Spinal cord (tissue), 9 donors: ENCODE measurements at regions not wholly inside any gene's neighbourhood (a gene's known extent, or its start where the extent isn't known, plus 50 kb on each side); places are given as distances from the start of the nearest gene placed in this dataset.

Source experiments
- DNase-seq, 6 donors: peaks; one replicate each; pipeline versions ENCODE4 v3.0.0 to v3.0.0-alpha.2; 2013 to 2015; ENCODE audit warnings: low spot score in 6 of 6, low read depth in 4 of 6
- H3K27ac ChIP-seq: one replicate; pipeline ENCODE4 v1.5.1; 2013; ENCODE audit warnings: low read depth, low read length, control low read depth
- H3K27me3 ChIP-seq: one replicate; pipeline ENCODE4 v1.6.1; 2013; ENCODE audit warnings: low read length; ENCODE audit not compliant: control insufficient read depth, insufficient read depth
- H3K36me3 ChIP-seq: one replicate; pipeline ENCODE4 v1.6.1; 2013; ENCODE audit warnings: low read length; ENCODE audit not compliant: control insufficient read depth, insufficient read depth
- H3K4me1 ChIP-seq: one replicate; pipeline ENCODE4 v1.6.1; 2013; ENCODE audit warnings: low read length; ENCODE audit not compliant: control insufficient read depth, insufficient read depth
- H3K4me3 ChIP-seq: one replicate; pipeline ENCODE4 v1.5.1; 2013; ENCODE audit warnings: low read depth, low read length, control low read depth
- H3K9me3 ChIP-seq: one replicate; pipeline ENCODE4 v1.6.1; 2013; ENCODE audit warnings: low read length; ENCODE audit not compliant: control insufficient read depth, insufficient read depth
- WGBS: methylation state at CpG from one replicate; pipeline ENCODE4 v1.1.5; 2013; ENCODE audit warnings: missing lambda C conversion rate; ENCODE audit not compliant: insufficient coverage; 5-methylcytosine and 5-hydroxymethylcytosine counted together
- donor health status: healthy.

- no peak overlapping the region for H3K4me3 ChIP-seq
- no peak for DNase-seq
- no peak overlapping the region for H3K27ac ChIP-seq
- no peaks in the 10 kb centered on the region for H3K27me3 ChIP-seq
- H3K4me1 ChIP-seq: no peaks in the 10 kb centered on the region
- no peaks in the 10 kb centered on the region for H3K36me3 ChIP-seq
- no CpG with 5 or more reads among the region's 4 CpGs for WGBS
- H3K9me3 ChIP-seq: no peaks in the 10 kb centered on the region
Observed at GRCh38 chr15:95996494-95996893, 334.0 kb upstream of the NR2F2 start.

GRCh38 chr15:95998935-95999334 lies 331.6 kb upstream of the NR2F2 start:
- Histone ChIP-seq H3K4me3 (no peak overlapping the region), H3K9me3 (no peaks in the 10 kb centered on the region), H3K4me1 (no peaks in the 10 kb centered on the region), H3K27ac (no peak overlapping the region), H3K27me3 (no peaks in the 10 kb centered on the region), H3K36me3 (no peaks in the 10 kb centered on the region)
- DNase-seq: no peak
- WGBS: no CpG with 5 or more reads among the region's 4 CpGs

GRCh38 chr15:96002890-96003859 lies 327.3 kb upstream of the NR2F2 start:
- H3K9me3 ChIP-seq: no peaks in the 10 kb centered on the region
- no peaks in the 10 kb centered on the region for H3K36me3 ChIP-seq
- H3K27me3 ChIP-seq: no peaks in the 10 kb centered on the region
- no peak for DNase-seq
- no peak overlapping the region for H3K27ac ChIP-seq
- no peaks in the 10 kb centered on the region for H3K4me1 ChIP-seq
- 67% methylated on average over 1 of the region's 5 CpGs for WGBS
- no peak overlapping the region for H3K4me3 ChIP-seq

GRCh38 chr15:96005906-96006305 lies 324.6 kb upstream of the NR2F2 start:
- Histone ChIP-seq H3K36me3 (no peaks in the 10 kb centered on the region), H3K27ac (no peak overlapping the region), H3K4me1 (no peaks in the 10 kb centered on the region), H3K4me3 (no peak overlapping the region), H3K9me3 (no peaks in the 10 kb centered on the region), H3K27me3 (no peaks in the 10 kb centered on the region)
- WGBS: no CpG with 5 or more reads among the region's 2 CpGs
- DNase-seq: no peak

- 27% methylated on average over 3 of the region's 5 CpGs for WGBS
- Histone ChIP-seq H3K36me3 (no peaks in the 10 kb centered on the region), H3K27me3 (no peaks in the 10 kb centered on the region), H3K4me3 (no peak overlapping the region), H3K4me1 (no peaks in the 10 kb centered on the region), H3K27ac (no peak overlapping the region), H3K9me3 (no peaks in the 10 kb centered on the region)
- DNase-seq: peak in 1 of 6 donors; percentile 49
Observed at GRCh38 chr15:96011136-96011535, 319.4 kb upstream of the NR2F2 start.

- no peaks in the 10 kb centered on the region for H3K4me1 ChIP-seq
- no peaks in the 10 kb centered on the region for H3K36me3 ChIP-seq
- no peak overlapping the region for H3K27ac ChIP-seq
- no peak for DNase-seq
- no peaks in the 10 kb centered on the region for H3K9me3 ChIP-seq
- no peaks in the 10 kb centered on the region for H3K27me3 ChIP-seq
- WGBS: no CpG with 5 or more reads among the region's 2 CpGs
- no peak overlapping the region for H3K4me3 ChIP-seq
Observed at GRCh38 chr15:96014939-96015338, 315.6 kb upstream of the NR2F2 start.

GRCh38 chr15:96019114-96019513 lies 311.4 kb upstream of the NR2F2 start:
- Histone ChIP-seq H3K36me3 (no peaks in the 10 kb centered on the region), H3K9me3 (no peaks in the 10 kb centered on the region), H3K27me3 (no peaks in the 10 kb centered on the region), H3K4me3 (no peak overlapping the region), H3K27ac (peak overlapping the region; percentile 16), H3K4me1 (no peaks in the 10 kb centered on the region)
- WGBS: no CpG with 5 or more reads among the region's 6 CpGs
- no peak for DNase-seq

- DNase-seq: peak in 4 of 6 donors; percentile 28 to 71 (median 51)
- WGBS: 46% methylated on average over 3 of the region's 4 CpGs
Observed at GRCh38 chr15:96020133-96020532, 310.4 kb upstream of the NR2F2 start.

GRCh38 chr15:96020797-96021196 lies 309.7 kb upstream of the NR2F2 start:
- Histone ChIP-seq H3K4me1 (no peaks in the 10 kb centered on the region), H3K27ac (no peak overlapping the region), H3K27me3 (no peaks in the 10 kb centered on the region), H3K36me3 (no peaks in the 10 kb centered on the region), H3K4me3 (no peak overlapping the region), H3K9me3 (no peaks in the 10 kb centered on the region)
- no CpG with 5 or more reads among the region's 3 CpGs for WGBS
- no peak for DNase-seq

More at GRCh38 chr15:96020133-96020532, 310.4 kb upstream of the NR2F2 start:
- Histone ChIP-seq H3K27ac (no peak overlapping the region), H3K9me3 (no peaks in the 10 kb centered on the region), H3K27me3 (no peaks in the 10 kb centered on the region), H3K4me1 (no peaks in the 10 kb centered on the region), H3K36me3 (no peaks in the 10 kb centered on the region), H3K4me3 (no peak overlapping the region)

GRCh38 chr15:96023081-96023480 lies 307.4 kb upstream of the NR2F2 start:
- Histone ChIP-seq H3K27ac (no peak overlapping the region), H3K36me3 (no peaks in the 10 kb centered on the region), H3K4me1 (no peaks in the 10 kb centered on the region), H3K9me3 (no peaks in the 10 kb centered on the region), H3K4me3 (no peak overlapping the region), H3K27me3 (no peaks in the 10 kb centered on the region)
- no peak for DNase-seq
